ENCODE measurements at regions not wholly inside any gene's neighbourhood (a gene's known extent, or its start where the extent isn't known, plus 50 kb on each side); places are given as distances from the start of the nearest gene placed in this dataset.

GRCh38 chr14:29301571-29301970, 535.0 kb downstream of the FOXG1 start:
- no peaks in the 10 kb centered on the region for H3K36me3 Mint-ChIP-seq (ENCODE audit: low read depth)
- H3K4me1 Mint-ChIP-seq (ENCODE audit: low read depth): no peaks in the 10 kb centered on the region
- no peak for DNase-seq (ENCODE audit: low spot score)
- H3K4me3 Mint-ChIP-seq: no peak overlapping the region
- no peaks in the 10 kb centered on the region for H3K27me3 Mint-ChIP-seq (ENCODE audit: insufficient read depth)
- intact Hi-C loops (cut with micrococcal nuclease): no loop called here
- no peak overlapping the region for H3K27ac Mint-ChIP-seq
- H3K9me3 Mint-ChIP-seq: peaks cover 63% of the 10 kb centered on the region

- no peak overlapping the region for H3K27ac Mint-ChIP-seq
- intact Hi-C loops (cut with micrococcal nuclease): no loop called here
- H3K4me3 Mint-ChIP-seq: no peak overlapping the region
- no peak for DNase-seq (ENCODE audit: low spot score)
- peaks cover 13% of the 10 kb centered on the region for H3K9me3 Mint-ChIP-seq
- H3K36me3 Mint-ChIP-seq (ENCODE audit: low read depth): no peaks in the 10 kb centered on the region
- H3K27me3 Mint-ChIP-seq (ENCODE audit: insufficient read depth): no peaks in the 10 kb centered on the region
- no peaks in the 10 kb centered on the region for H3K4me1 Mint-ChIP-seq (ENCODE audit: low read depth)
Measured at GRCh38 chr14:29310210-29310609, 543.6 kb downstream of the FOXG1 start.

- Mint-ChIP-seq H3K4me3 (no peak overlapping the region), H3K9me3 (peaks cover 11% of the 10 kb centered on the region), H3K27me3 (ENCODE audit: insufficient read depth) (no peaks in the 10 kb centered on the region), H3K36me3 (ENCODE audit: low read depth) (no peaks in the 10 kb centered on the region), H3K4me1 (ENCODE audit: low read depth) (no peaks in the 10 kb centered on the region), H3K27ac (no peak overlapping the region)
- no peak for DNase-seq (ENCODE audit: low spot score)
- intact Hi-C loops (cut with micrococcal nuclease): no loop called here
Measured at GRCh38 chr14:29310757-29311156, 544.2 kb downstream of the FOXG1 start.

- H3K4me1 Mint-ChIP-seq (ENCODE audit: low read depth): no peaks in the 10 kb centered on the region
- peaks cover 17% of the 10 kb centered on the region for H3K9me3 Mint-ChIP-seq
- H3K4me3 Mint-ChIP-seq: no peak overlapping the region
- no peak for DNase-seq (ENCODE audit: low spot score)
- H3K27ac Mint-ChIP-seq: no peak overlapping the region
- intact Hi-C loops (cut with micrococcal nuclease): no loop called here
- H3K27me3 Mint-ChIP-seq (ENCODE audit: insufficient read depth): no peaks in the 10 kb centered on the region
- H3K36me3 Mint-ChIP-seq (ENCODE audit: low read depth): no peaks in the 10 kb centered on the region
Measured at GRCh38 chr14:29311983-29312382, 545.4 kb downstream of the FOXG1 start.

- no peaks in the 10 kb centered on the region for H3K4me1 Mint-ChIP-seq (ENCODE audit: low read depth)
- no peak overlapping the region for H3K4me3 Mint-ChIP-seq
- H3K27me3 Mint-ChIP-seq (ENCODE audit: insufficient read depth): no peaks in the 10 kb centered on the region
- no peaks in the 10 kb centered on the region for H3K36me3 Mint-ChIP-seq (ENCODE audit: low read depth)
- intact Hi-C loops (cut with micrococcal nuclease): no loop called here
- peaks cover 22% of the 10 kb centered on the region for H3K9me3 Mint-ChIP-seq
- no peak overlapping the region for H3K27ac Mint-ChIP-seq
- DNase-seq (ENCODE audit: low spot score): no peak
Measured at GRCh38 chr14:29316936-29317335, 550.3 kb downstream of the FOXG1 start.

- peaks cover 22% of the 10 kb centered on the region for H3K9me3 Mint-ChIP-seq
- no peaks in the 10 kb centered on the region for H3K27me3 Mint-ChIP-seq (ENCODE audit: insufficient read depth)
- H3K4me3 Mint-ChIP-seq: no peak overlapping the region
- H3K27ac Mint-ChIP-seq: no peak overlapping the region
- intact Hi-C loops (cut with micrococcal nuclease): no loop called here
- H3K36me3 Mint-ChIP-seq (ENCODE audit: low read depth): no peaks in the 10 kb centered on the region
- H3K4me1 Mint-ChIP-seq (ENCODE audit: low read depth): no peaks in the 10 kb centered on the region
- no peak for DNase-seq (ENCODE audit: low spot score)
Measured at GRCh38 chr14:29317423-29317822, 550.8 kb downstream of the FOXG1 start.

GRCh38 chr14:29320286-29320685, 553.7 kb downstream of the FOXG1 start:
- H3K4me3 Mint-ChIP-seq: no peak overlapping the region
- intact Hi-C loops (cut with micrococcal nuclease): no loop called here
- no peak overlapping the region for H3K27ac Mint-ChIP-seq
- H3K36me3 Mint-ChIP-seq (ENCODE audit: low read depth): no peaks in the 10 kb centered on the region
- H3K27me3 Mint-ChIP-seq (ENCODE audit: insufficient read depth): no peaks in the 10 kb centered on the region
- H3K4me1 Mint-ChIP-seq (ENCODE audit: low read depth): no peaks in the 10 kb centered on the region
- H3K9me3 Mint-ChIP-seq: peaks cover 24% of the 10 kb centered on the region
- DNase-seq (ENCODE audit: low spot score): no peak

- Mint-ChIP-seq H3K9me3 (peaks cover 21% of the 10 kb centered on the region), H3K27ac (no peak overlapping the region), H3K4me3 (no peak overlapping the region), H3K27me3 (ENCODE audit: insufficient read depth) (no peaks in the 10 kb centered on the region), H3K36me3 (ENCODE audit: low read depth) (no peaks in the 10 kb centered on the region), H3K4me1 (ENCODE audit: low read depth) (no peaks in the 10 kb centered on the region)
- intact Hi-C loops (cut with micrococcal nuclease): no loop called here
- DNase-seq (ENCODE audit: low spot score): no peak
Measured at GRCh38 chr14:29321646-29322045, 555.1 kb downstream of the FOXG1 start.

GRCh38 chr14:29339494-29340172, 573.0 kb downstream of the FOXG1 start:
- intact Hi-C loops (cut with micrococcal nuclease): no loop called here
- no peaks in the 10 kb centered on the region for H3K36me3 Mint-ChIP-seq (ENCODE audit: low read depth)
- no peak overlapping the region for H3K4me3 Mint-ChIP-seq
- no peaks in the 10 kb centered on the region for H3K4me1 Mint-ChIP-seq (ENCODE audit: low read depth)
- no peak for DNase-seq (ENCODE audit: low spot score)
- no peak overlapping the region for H3K27ac Mint-ChIP-seq
- H3K9me3 Mint-ChIP-seq: peaks cover 22% of the 10 kb centered on the region
- no peaks in the 10 kb centered on the region for H3K27me3 Mint-ChIP-seq (ENCODE audit: insufficient read depth)

- intact Hi-C loops (cut with micrococcal nuclease): no loop called here
- Mint-ChIP-seq H3K4me1 (ENCODE audit: low read depth) (no peaks in the 10 kb centered on the region), H3K4me3 (no peak overlapping the region), H3K36me3 (ENCODE audit: low read depth) (no peaks in the 10 kb centered on the region), H3K27me3 (ENCODE audit: insufficient read depth) (no peaks in the 10 kb centered on the region), H3K27ac (no peak overlapping the region), H3K9me3 (peaks cover 9% of the 10 kb centered on the region)
- DNase-seq (ENCODE audit: low spot score): no peak
Measured at GRCh38 chr14:29348504-29348903, 579.1 kb downstream of the PRKD1 start.

GRCh38 chr14:29350496-29350895, 577.2 kb downstream of the PRKD1 start:
- Mint-ChIP-seq H3K27me3 (ENCODE audit: insufficient read depth) (no peaks in the 10 kb centered on the region), H3K4me1 (ENCODE audit: low read depth) (no peaks in the 10 kb centered on the region), H3K9me3 (peaks cover 20% of the 10 kb centered on the region), H3K36me3 (ENCODE audit: low read depth) (no peaks in the 10 kb centered on the region), H3K4me3 (no peak overlapping the region), H3K27ac (no peak overlapping the region)
- intact Hi-C loops (cut with micrococcal nuclease): no loop called here
- no peak for DNase-seq (ENCODE audit: low spot score)

- H3K4me1 Mint-ChIP-seq (ENCODE audit: low read depth): no peaks in the 10 kb centered on the region
- H3K9me3 Mint-ChIP-seq: peaks cover 29% of the 10 kb centered on the region
- no peak overlapping the region for H3K4me3 Mint-ChIP-seq
- H3K27me3 Mint-ChIP-seq (ENCODE audit: insufficient read depth): no peaks in the 10 kb centered on the region
- no peaks in the 10 kb centered on the region for H3K36me3 Mint-ChIP-seq (ENCODE audit: low read depth)
- H3K27ac Mint-ChIP-seq: no peak overlapping the region
- no peak for DNase-seq (ENCODE audit: low spot score)
- intact Hi-C loops (cut with micrococcal nuclease): no loop called here
Measured at GRCh38 chr14:29351996-29352705, 575.5 kb downstream of the PRKD1 start.

GRCh38 chr14:29352706-29353080, 575.0 kb downstream of the PRKD1 start:
- DNase-seq (ENCODE audit: low spot score): no peak
- H3K4me1 Mint-ChIP-seq (ENCODE audit: low read depth): no peaks in the 10 kb centered on the region
- no peak overlapping the region for H3K4me3 Mint-ChIP-seq
- H3K27ac Mint-ChIP-seq: no peak overlapping the region
- H3K36me3 Mint-ChIP-seq (ENCODE audit: low read depth): no peaks in the 10 kb centered on the region
- H3K27me3 Mint-ChIP-seq (ENCODE audit: insufficient read depth): no peaks in the 10 kb centered on the region
- H3K9me3 Mint-ChIP-seq: peaks cover 34% of the 10 kb centered on the region
- intact Hi-C loops (cut with micrococcal nuclease): no loop called here

Data from activated T-helper 1 cell treated with anti-CD3 and anti-CD28 coated beads, Interleukin-12 subunit alpha, Interleukin-12 subunit beta, Interleukin-2, Interleukin-4 antibody, amounts not matched to agents 30 ng/mL and 10 ng/mL and 1 ng/mL, durations not matched to agents 14 hours and 24 hours and 36 hours (primary cell).